GM19035 (cell line): ENCODE measurements at regions not wholly inside any gene's neighbourhood (a gene's known extent, or its start where the extent isn't known, plus 50 kb on each side); places are given as distances from the start of the nearest gene placed in this dataset.
"Not testable (repeated sequence)": the region's sequence is repeated elsewhere in the genome, so short reads cannot be mapped to it uniquely, and the experiment has no call there.

ENCODE experiments used
- ATAC-seq: cut with Tn5 transposase; IDR thresholded peaks from one replicate; pipeline ENCODE4 v1.9.1; 2021; ENCODE audit not compliant: unreplicated experiment

- no peak for ATAC-seq
Measured at GRCh38 chr6:10138917-10139316, 276.0 kb downstream of the TFAP2A start.

- ATAC-seq = no peak
Measured at GRCh38 chr6:10136636-10137035, 278.2 kb downstream of the TFAP2A start.

- ATAC-seq = not testable (repeated sequence)
Measured at GRCh38 chr6:10134185-10134584, 280.7 kb downstream of the TFAP2A start.

- ATAC-seq = no peak
Measured at GRCh38 chr6:10128721-10129120, 286.2 kb downstream of the TFAP2A start.

- no peak for ATAC-seq
Measured at GRCh38 chr6:10122164-10122563, 292.7 kb downstream of the TFAP2A start.

- ATAC-seq = no peak
Measured at GRCh38 chr6:10112871-10113549, 301.9 kb downstream of the TFAP2A start.

- ATAC-seq = no peak
Measured at GRCh38 chr6:10111975-10112374, 302.9 kb downstream of the TFAP2A start.

GRCh38 chr6:10101551-10102252 lies 313.2 kb downstream of the TFAP2A start:
- ATAC-seq = no peak

GRCh38 chr6:10099529-10100140 lies 315.2 kb downstream of the TFAP2A start:
- ATAC-seq = no peak

GRCh38 chr6:10098756-10099528 lies 315.9 kb downstream of the TFAP2A start:
- ATAC-seq = no peak

GRCh38 chr6:10093282-10093681 lies 321.6 kb downstream of the TFAP2A start:
- ATAC-seq = no peak

GRCh38 chr6:10084111-10084986 lies 330.5 kb downstream of the TFAP2A start:
- no peak for ATAC-seq

GRCh38 chr6:10082385-10082784 lies 332.5 kb downstream of the TFAP2A start:
- no peak for ATAC-seq

- no peak for ATAC-seq
Measured at GRCh38 chr6:10081957-10082356, 332.9 kb downstream of the TFAP2A start.

- no peak for ATAC-seq
Measured at GRCh38 chr6:10081075-10081474, 333.8 kb downstream of the TFAP2A start.

GRCh38 chr6:10080561-10080960 lies 334.3 kb downstream of the TFAP2A start:
- ATAC-seq = no peak

- no peak for ATAC-seq
Measured at GRCh38 chr6:10078581-10078980, 336.3 kb downstream of the TFAP2A start.

- ATAC-seq = not testable (repeated sequence)
Measured at GRCh38 chr6:10074726-10075125, 340.1 kb downstream of the TFAP2A start.

GRCh38 chr6:10073341-10073740 lies 341.5 kb downstream of the TFAP2A start:
- ATAC-seq = no peak

- no peak for ATAC-seq
Measured at GRCh38 chr6:10071631-10072220, 343.1 kb downstream of the TFAP2A start.
